SK-N-SH (cell line): ENCODE measurements at regions not wholly inside any gene's neighbourhood (a gene's known extent, or its start where the extent isn't known, plus 50 kb on each side); places are given as distances from the start of the nearest gene placed in this dataset.

Source experiments
- CTCF ChIA-PET: fragments of 300-600, 350-600 bp; formaldehyde crosslinking; extraction: SDS; loops from one replicate; lab custom pipeline; 2021; lab: Yijun Ruan, JAX
- POLR2A ChIA-PET: fragments of 350-600 bp; sonication (Branson Sonifier 250); formaldehyde crosslinking; extraction: SDS; loops from one replicate; lab custom pipeline; 2020; ENCODE audit warnings: antibody characterized with exemption, inconsistent platforms; lab: Yijun Ruan, JAX
- DNase-seq: peaks from one replicate; pipeline ENCODE4 v3.0.0; 2012
- H2AFZ ChIP-seq: fragments of 200-600 bp; sonication (generic); 2 replicates; pipeline ENCODE4 v1.8.1; 2016; ENCODE audit warnings: antibody characterized with exemption, mild to moderate bottlenecking, low read depth
- H3F3A ChIP-seq: fragments of 200-600 bp; sonication (generic); replicated peaks from 2 replicates; pipeline ENCODE3; 2016; ENCODE audit warnings: antibody characterized with exemption, mild to moderate bottlenecking; ENCODE audit not compliant: insufficient read depth
- H3K27ac ChIP-seq, 2 experiments: fragments of 200-500 bp in 1 of 2; fragments of 200-600 bp in 1 of 2; sonication (Bioruptor generic) in 1 of 2; sonication (generic), shearing (Covaris generic) in 1 of 2; 2 replicates each; pipeline versions ENCODE4 v1.5.1 to v1.6.1; 2014 to 2016; ENCODE audit warnings: low read depth in 2 of 2, inconsistent platforms in 1 of 2, low read length in 1 of 2, mild to moderate bottlenecking in 1 of 2, mixed read lengths in 1 of 2
- H3K27me3 ChIP-seq: fragments of 200-600 bp; sonication (generic), shearing (Covaris generic); 2 replicates; pipeline ENCODE4 v1.6.1; 2016; ENCODE audit warnings: mixed run types; ENCODE audit not compliant: insufficient read depth
- H3K36me3 ChIP-seq, 2 experiments: fragments of 200-500 bp in 1 of 2; fragments of 200-600 bp in 1 of 2; sonication (Bioruptor generic) in 1 of 2; sonication (generic) in 1 of 2; replicated peaks in 1 of 2; 2 replicates each; pipeline versions ENCODE3 to v1.5.1; 2014 to 2016; ENCODE audit warnings: low read length in 1 of 2, mild to moderate bottlenecking in 1 of 2; ENCODE audit not compliant: insufficient read depth in 2 of 2, control insufficient read depth in 1 of 2
- H3K4me1 ChIP-seq, 2 experiments: fragments of 200-500 bp in 1 of 2; fragments of 200-600 bp in 1 of 2; sonication (Bioruptor generic) in 1 of 2; sonication (generic), shearing (Covaris generic) in 1 of 2; 2 replicates each; pipeline versions ENCODE4 v1.5.1 to v1.6.1; 2014 to 2016; ENCODE audit warnings: low read depth in 1 of 2, low read length in 1 of 2, mixed run types in 1 of 2; ENCODE audit not compliant: insufficient read depth in 2 of 2, control insufficient read depth in 1 of 2
- H3K4me2 ChIP-seq: fragments of 200-600 bp; sonication (generic), shearing (Covaris generic); 2 replicates; pipeline ENCODE4 v1.6.1; 2017; ENCODE audit warnings: mixed run types
- H3K4me3 ChIP-seq, 2 experiments: fragments of 200-500 bp in 1 of 2; fragments of 200-600 bp in 1 of 2; sonication (Bioruptor generic) in 1 of 2; sonication (generic), shearing (Covaris generic) in 1 of 2; 2 replicates each; pipeline versions ENCODE4 v1.5.1 to v1.8.1; 2014 to 2016; ENCODE audit warnings: low read depth in 2 of 2, inconsistent platforms in 1 of 2, low read length in 1 of 2, mild to moderate bottlenecking in 1 of 2, mixed read lengths in 1 of 2, moderate library complexity in 1 of 2
- H3K79me2 ChIP-seq: fragments of 200-600 bp; sonication (generic); 2 replicates; pipeline ENCODE4 v1.8.1; 2017; ENCODE audit warnings: mild to moderate bottlenecking; ENCODE audit not compliant: insufficient read depth
- H3K9ac ChIP-seq: fragments of 200-600 bp; sonication (generic); 2 replicates; pipeline ENCODE4 v1.6.1; 2017; ENCODE audit warnings: mixed run types
- H3K9me2 ChIP-seq: fragments of 200-600 bp; sonication (generic); 2 replicates; pipeline ENCODE4 v1.6.1; 2017; ENCODE audit warnings: mixed run types
- H3K9me3 ChIP-seq: fragments of 200-600 bp; sonication (generic); 2 replicates; pipeline ENCODE4 v1.6.1; 2017; ENCODE audit warnings: mixed run types, mild to moderate bottlenecking, moderate library complexity
- H4K20me1 ChIP-seq: fragments of 200-600 bp; sonication (generic); 2 replicates; pipeline ENCODE4 v1.6.1; 2017; ENCODE audit warnings: mild to moderate bottlenecking, mixed run types; ENCODE audit not compliant: insufficient read depth
- CHD2 ChIP-seq: fragments of 150-350 bp; IDR thresholded peaks from 2 replicates; pipeline ENCODE4 v1.6.1; 2018; ENCODE audit warnings: low read length; ENCODE audit not compliant: partially characterized antibody
- CTCF ChIP-seq: fragments of 200-600 bp; sonication (generic); IDR thresholded peaks from 2 replicates; pipeline ENCODE4 v1.6.1; 2017; ENCODE audit warnings: antibody characterized with exemption, mild to moderate bottlenecking, moderate library complexity
- ELF1 ChIP-seq: IDR thresholded peaks from 2 replicates; pipeline ENCODE4 v1.4.0; 2012
- EP300 ChIP-seq, 2 experiments: IDR thresholded peaks; 2 replicates each; pipeline versions ENCODE4 v1.4.0 to v1.6.1; 2012; ENCODE audit warnings: borderline replicate concordance in 1 of 2, low read depth in 1 of 2, low read length in 1 of 2
- FOSL2 ChIP-seq: IDR thresholded peaks from 2 replicates; pipeline ENCODE4 v1.4.0; 2012; ENCODE audit warnings: low read depth, mild to moderate bottlenecking, moderate library complexity, borderline replicate concordance
- FOXJ3 ChIP-seq: sonication (generic); formaldehyde crosslinking; IDR thresholded peaks from 2 replicates; pipeline ENCODE4 v1.5.1; 2020; ENCODE audit warnings: mild to moderate bottlenecking, missing genetic modification reagents
- FOXM1 ChIP-seq: IDR thresholded peaks from 2 replicates; pipeline ENCODE4 v1.4.0; 2012; ENCODE audit warnings: low read depth, mild to moderate bottlenecking
- GABPA ChIP-seq: IDR thresholded peaks from 2 replicates; pipeline ENCODE4 v1.4.0; 2012; ENCODE audit warnings: low read depth, mild to moderate bottlenecking
- GATA2 ChIP-seq: sonication (generic); formaldehyde crosslinking; IDR thresholded peaks from 2 replicates; pipeline ENCODE4 v1.5.0; 2020; ENCODE audit warnings: mild to moderate bottlenecking, missing genetic modification reagents
- JUND ChIP-seq: IDR thresholded peaks from 2 replicates; pipeline ENCODE4 v1.4.0; 2012
- MAX ChIP-seq: IDR thresholded peaks from 2 replicates; pipeline ENCODE4 v1.4.0; 2012; ENCODE audit warnings: low read depth
- MEF2A ChIP-seq: IDR thresholded peaks from 2 replicates; pipeline ENCODE4 v1.4.0; 2012; ENCODE audit warnings: low read depth, borderline replicate concordance
- MXI1 ChIP-seq: IDR thresholded peaks from 2 replicates; pipeline ENCODE4 v1.6.1; 2012; ENCODE audit warnings: mild to moderate bottlenecking, low read depth, low read length, improper control_type of control experiment
- NRF1 ChIP-seq: IDR thresholded peaks from 2 replicates; pipeline ENCODE4 v1.6.1; 2012; ENCODE audit warnings: low read depth, mild to moderate bottlenecking, low read length
- PBX3 ChIP-seq: IDR thresholded peaks from 2 replicates; pipeline ENCODE4; 2012
- POLR2AphosphoS5 ChIP-seq: IDR thresholded peaks from 2 replicates; pipeline ENCODE4 v1.6.1; 2012; ENCODE audit warnings: low read depth, low read length
- RAD21 ChIP-seq: IDR thresholded peaks from 2 replicates; pipeline ENCODE4 v1.6.1; 2012; ENCODE audit warnings: mild to moderate bottlenecking, low read length
- RCOR1 ChIP-seq: fragments of 150-350 bp; IDR thresholded peaks from 2 replicates; pipeline ENCODE4 v1.6.1; 2017; ENCODE audit warnings: antibody characterized with exemption, low read length
- RFX5 ChIP-seq: IDR thresholded peaks from 2 replicates; pipeline ENCODE4 v1.6.1; 2012; ENCODE audit warnings: mild to moderate bottlenecking, improper control_type of control experiment, low read length
- RXRA ChIP-seq: IDR thresholded peaks from 2 replicates; pipeline ENCODE4 v1.4.0; 2012; ENCODE audit warnings: low read depth, mild to moderate bottlenecking, borderline replicate concordance
- SIN3A ChIP-seq: IDR thresholded peaks from 2 replicates; pipeline ENCODE4 v1.6.1; 2012; ENCODE audit warnings: low read depth, mild to moderate bottlenecking, low read length, moderate library complexity, borderline replicate concordance
- SMC3 ChIP-seq: IDR thresholded peaks from 2 replicates; pipeline ENCODE4 v1.6.1; 2012; ENCODE audit warnings: low read depth, low read length, improper control_type of control experiment
- TAF1 ChIP-seq: IDR thresholded peaks from 2 replicates; pipeline ENCODE4 v1.6.1; 2012; ENCODE audit warnings: low read depth, mild to moderate bottlenecking, low read length, moderate library complexity, borderline replicate concordance
- TCF12 ChIP-seq: IDR thresholded peaks from 2 replicates; pipeline ENCODE4 v1.4.0; 2012
- TEAD4 ChIP-seq: IDR thresholded peaks from 2 replicates; pipeline ENCODE4 v1.4.0; 2012; ENCODE audit warnings: mild to moderate bottlenecking, borderline replicate concordance; ENCODE audit not compliant: insufficient read depth
- USF1 ChIP-seq: IDR thresholded peaks from 2 replicates; pipeline ENCODE4 v1.4.0; 2012; ENCODE audit warnings: low read depth, borderline replicate concordance
- YY1 ChIP-seq: IDR thresholded peaks from 2 replicates; pipeline ENCODE4 v1.4.0; 2012; ENCODE audit warnings: low read depth, mild to moderate bottlenecking
- WGBS: methylation state at CpG from one replicate; pipeline ENCODE4 v1.1.6; 2017; ENCODE audit warnings: low lambda C conversion rate; 5-methylcytosine and 5-hydroxymethylcytosine counted together
- TF ChIP-seq, protein P1 (sequence below): fragments of 150-350 bp; IDR thresholded peaks from 2 replicates; pipeline ENCODE4 v1.6.1; 2016; ENCODE audit warnings: mild to moderate bottlenecking, low read depth, low read length
- TF ChIP-seq, protein P2 (sequence below): fragments of 150-350 bp; IDR thresholded peaks from 2 replicates; pipeline ENCODE4 v1.6.1; 2017; ENCODE audit warnings: antibody characterized with exemption, low read length, low read depth, borderline replicate concordance

DNA sequence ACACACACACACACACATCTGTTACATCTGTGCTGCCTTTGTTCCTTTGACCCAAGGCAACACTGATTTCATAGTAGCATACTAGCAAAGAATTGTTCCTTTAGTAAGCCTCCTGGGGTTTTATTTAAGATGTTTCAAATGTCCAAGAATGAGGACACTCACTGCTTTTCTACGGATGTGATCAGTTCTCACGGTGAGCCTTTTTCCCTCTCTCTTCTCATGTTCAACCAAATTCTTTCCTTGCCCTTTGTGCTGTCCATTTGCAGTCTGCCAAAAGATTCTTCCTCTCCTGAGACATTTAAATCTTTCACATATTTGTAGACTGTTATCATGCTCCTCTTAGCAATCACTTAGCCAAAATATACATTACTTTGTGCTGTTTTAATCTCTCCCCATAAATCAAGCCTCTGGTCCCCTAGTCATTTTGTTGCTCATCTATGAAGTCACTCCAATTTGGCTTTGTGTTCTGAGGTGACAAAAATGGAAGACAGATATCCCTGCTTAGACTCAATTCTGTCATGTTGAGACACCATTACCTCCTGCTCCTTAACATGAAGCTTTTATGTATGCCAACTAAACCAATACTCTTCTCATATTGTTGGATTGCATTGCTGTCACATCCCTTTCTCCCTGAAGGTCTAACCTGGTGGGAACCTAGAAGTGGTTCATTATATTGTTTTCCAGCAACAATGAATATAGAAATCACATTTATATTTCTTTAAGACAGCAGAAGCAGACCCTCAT, 1605.3 kb upstream of the ACVR2A start:
- DNase-seq, result no peak
- Histone ChIP-seq H3K9me3 (no peaks in the 10 kb centered on the region), H3K79me2 (no peaks in the 10 kb centered on the region), H3K4me1 (peaks cover 5 to 28% of the 10 kb centered on the region in 2 experiments), H3K9ac (peak overlapping the region; percentile 45; the same call in 1 of the 2 replicates), H2AFZ (peak overlapping the region; percentile 54), H3K27me3 (no peaks in the 10 kb centered on the region), H3K4me2 (peak overlapping the region; percentile 55), H4K20me1 (no peaks in the 10 kb centered on the region), H3K27ac (peak overlapping the region; percentile 14 to 96; a peak in 3 of 4 replicates), H3K9me2 (no peaks in the 10 kb centered on the region), H3K4me3 (no peak overlapping the region; a peak in 1 of 4 replicates), H3K36me3 (no peaks in the 10 kb centered on the region), H3F3A (peaks cover 33% of the 10 kb centered on the region)
- WGBS, result 7% methylated on average over 2 of the region's 2 CpGs
- POLR2A ChIA-PET, result no interaction called here
- CTCF ChIA-PET, result no interaction called here
- TF ChIP-seq TCF12 (peak; percentile 94), NRF1 (no peak), SIN3A (no peak), PBX3 (peak; percentile 95), YY1 (peak; percentile 49; the same call in 1 of the 2 replicates), MAX (no peak), FOSL2 (peak; percentile 72), JUND (peak; percentile 79), MEF2A (no peak), EP300 (IDR thresholded peaks at IDR 0.05; ENCODE audit: borderline replicate concordance in 1 of 2, low read depth in 1 of 2, low read length in 1 of 2) (peak in 1 of 2 experiments; percentile 93; a peak in 2 of 4 replicates), FOXM1 (0 out of 2 replicates have a peak, but pooled peaks have one; percentile 33), TEAD4 (peak; percentile 92), SMC3 (no peak), RFX5 (no peak), POLR2AphosphoS5 (peak; percentile 12; the same call in 1 of the 2 replicates), RXRA (peak; percentile 64; the same call in 1 of the 2 replicates), TAF1 (no peak), ELF1 (no peak), MXI1 (no peak), USF1 (no peak), CTCF (no peak), RAD21 (no peak), CHD2 (no peak), RCOR1 (no peak), GATA2 (CRISPR knock-in tag) (no peak), GABPA (no peak), FOXJ3 (CRISPR knock-in tag) (no peak)
- TF ChIP-seq, protein P1, sequence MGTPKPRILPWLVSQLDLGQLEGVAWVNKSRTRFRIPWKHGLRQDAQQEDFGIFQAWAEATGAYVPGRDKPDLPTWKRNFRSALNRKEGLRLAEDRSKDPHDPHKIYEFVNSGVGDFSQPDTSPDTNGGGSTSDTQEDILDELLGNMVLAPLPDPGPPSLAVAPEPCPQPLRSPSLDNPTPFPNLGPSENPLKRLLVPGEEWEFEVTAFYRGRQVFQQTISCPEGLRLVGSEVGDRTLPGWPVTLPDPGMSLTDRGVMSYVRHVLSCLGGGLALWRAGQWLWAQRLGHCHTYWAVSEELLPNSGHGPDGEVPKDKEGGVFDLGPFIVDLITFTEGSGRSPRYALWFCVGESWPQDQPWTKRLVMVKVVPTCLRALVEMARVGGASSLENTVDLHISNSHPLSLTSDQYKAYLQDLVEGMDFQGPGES, result no peak
- TF ChIP-seq, protein P2, sequence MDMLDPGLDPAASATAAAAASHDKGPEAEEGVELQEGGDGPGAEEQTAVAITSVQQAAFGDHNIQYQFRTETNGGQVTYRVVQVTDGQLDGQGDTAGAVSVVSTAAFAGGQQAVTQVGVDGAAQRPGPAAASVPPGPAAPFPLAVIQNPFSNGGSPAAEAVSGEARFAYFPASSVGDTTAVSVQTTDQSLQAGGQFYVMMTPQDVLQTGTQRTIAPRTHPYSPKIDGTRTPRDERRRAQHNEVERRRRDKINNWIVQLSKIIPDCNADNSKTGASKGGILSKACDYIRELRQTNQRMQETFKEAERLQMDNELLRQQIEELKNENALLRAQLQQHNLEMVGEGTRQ, result no peak
